GM12874 (cell line): ENCODE measurements at regions not wholly inside any gene's neighbourhood (a gene's known extent, or its start where the extent isn't known, plus 50 kb on each side); places are given as distances from the start of the nearest gene placed in this dataset.

Experiments used
- TF ChIP-seq, protein P1 (sequence below): IDR thresholded peaks from 2 replicates; pipeline ENCODE4 v1.5.1; 2011; ENCODE audit warnings: low read depth, mild to moderate bottlenecking, control low read depth, low read length, moderate library complexity; ENCODE audit not compliant: insufficient read depth

DNA sequence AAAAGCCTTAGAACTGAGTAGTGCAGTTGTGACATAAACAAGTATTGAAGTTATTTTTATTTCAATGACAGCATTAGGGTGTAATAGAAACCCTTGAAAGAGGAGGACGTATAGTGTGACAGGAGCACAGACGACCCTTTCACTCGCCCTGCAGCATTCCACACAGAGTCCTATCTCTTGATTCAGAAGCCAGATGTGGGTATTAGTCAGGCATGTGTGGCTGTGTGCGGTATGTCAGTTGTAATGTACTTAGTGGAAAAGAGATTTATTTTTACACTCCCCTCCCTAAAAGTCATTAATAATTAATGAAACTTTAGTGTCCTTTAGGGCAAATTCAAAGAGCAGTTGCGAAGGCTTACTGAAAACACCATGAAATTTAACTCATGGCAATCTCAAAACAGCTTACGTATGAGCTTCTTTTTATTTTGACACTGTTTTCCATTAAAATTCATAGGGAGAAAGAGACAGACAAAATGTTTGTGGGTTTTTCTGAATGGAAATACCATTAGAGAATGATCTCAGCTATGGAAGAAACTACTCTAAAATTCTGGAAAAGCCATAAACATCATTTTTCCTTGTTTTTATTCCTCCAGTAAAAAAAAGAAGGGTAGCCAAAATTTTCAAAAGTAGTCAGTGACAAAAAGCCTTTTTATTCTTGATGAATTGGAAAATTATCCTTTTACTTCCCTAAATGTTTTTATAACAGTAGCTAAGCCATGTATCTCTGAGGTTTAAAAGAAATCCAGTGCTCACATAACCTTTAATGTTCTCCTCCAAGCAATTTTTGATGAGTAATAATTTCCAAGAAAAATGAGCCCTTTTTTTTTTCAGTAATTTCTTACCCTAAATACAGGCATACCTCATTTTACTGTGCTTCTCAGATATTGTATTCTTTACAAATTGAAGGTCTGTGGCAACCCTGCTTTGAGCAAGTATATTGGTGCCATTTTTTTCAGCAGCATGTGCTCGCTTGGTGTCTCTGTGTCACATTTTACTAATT lies 84.0 kb upstream of the DSEL start:
- TF ChIP-seq, protein P1, sequence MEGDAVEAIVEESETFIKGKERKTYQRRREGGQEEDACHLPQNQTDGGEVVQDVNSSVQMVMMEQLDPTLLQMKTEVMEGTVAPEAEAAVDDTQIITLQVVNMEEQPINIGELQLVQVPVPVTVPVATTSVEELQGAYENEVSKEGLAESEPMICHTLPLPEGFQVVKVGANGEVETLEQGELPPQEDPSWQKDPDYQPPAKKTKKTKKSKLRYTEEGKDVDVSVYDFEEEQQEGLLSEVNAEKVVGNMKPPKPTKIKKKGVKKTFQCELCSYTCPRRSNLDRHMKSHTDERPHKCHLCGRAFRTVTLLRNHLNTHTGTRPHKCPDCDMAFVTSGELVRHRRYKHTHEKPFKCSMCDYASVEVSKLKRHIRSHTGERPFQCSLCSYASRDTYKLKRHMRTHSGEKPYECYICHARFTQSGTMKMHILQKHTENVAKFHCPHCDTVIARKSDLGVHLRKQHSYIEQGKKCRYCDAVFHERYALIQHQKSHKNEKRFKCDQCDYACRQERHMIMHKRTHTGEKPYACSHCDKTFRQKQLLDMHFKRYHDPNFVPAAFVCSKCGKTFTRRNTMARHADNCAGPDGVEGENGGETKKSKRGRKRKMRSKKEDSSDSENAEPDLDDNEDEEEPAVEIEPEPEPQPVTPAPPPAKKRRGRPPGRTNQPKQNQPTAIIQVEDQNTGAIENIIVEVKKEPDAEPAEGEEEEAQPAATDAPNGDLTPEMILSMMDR: no peak

DNA sequence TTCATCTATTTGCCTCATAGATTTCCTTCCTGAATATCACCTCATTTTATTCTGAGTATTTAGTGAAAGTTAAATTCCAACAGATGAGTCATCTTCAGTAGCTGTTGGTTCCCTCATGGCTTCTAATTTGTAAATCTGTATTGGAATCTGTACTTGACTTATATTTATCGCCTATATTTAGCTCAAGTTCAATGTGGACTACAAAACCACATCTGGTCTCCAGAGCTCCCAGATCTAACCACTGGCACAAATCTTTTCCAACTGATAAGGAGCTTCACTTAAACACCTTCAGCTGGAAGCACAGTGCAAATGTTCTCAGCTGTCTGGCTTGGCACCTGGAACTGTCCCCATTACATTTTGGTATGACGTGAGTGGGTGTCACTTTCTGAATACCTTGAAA lies 82.8 kb upstream of the DSEL start:
- TF ChIP-seq, protein P1: no peak

DNA sequence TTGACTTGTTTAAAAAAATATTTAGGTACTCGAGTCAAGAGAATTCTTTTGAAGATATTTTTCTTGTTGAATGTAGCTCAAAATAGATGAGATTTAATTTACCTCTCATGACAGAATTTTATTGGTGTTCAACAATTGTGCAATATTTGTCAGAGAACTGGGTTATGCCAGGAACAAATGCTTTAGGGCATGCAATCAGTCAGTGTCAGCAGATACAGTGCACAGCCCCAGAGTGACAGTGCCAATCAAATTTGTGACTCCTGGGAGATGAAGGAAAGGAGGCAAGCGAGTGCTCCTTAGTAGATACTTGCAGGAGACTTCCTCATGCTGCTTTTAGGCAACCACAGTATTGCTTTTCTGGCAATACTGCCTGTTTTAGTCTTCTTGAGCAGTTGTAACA lies 81.2 kb upstream of the DSEL start:
- TF ChIP-seq, protein P1: no peak

DNA sequence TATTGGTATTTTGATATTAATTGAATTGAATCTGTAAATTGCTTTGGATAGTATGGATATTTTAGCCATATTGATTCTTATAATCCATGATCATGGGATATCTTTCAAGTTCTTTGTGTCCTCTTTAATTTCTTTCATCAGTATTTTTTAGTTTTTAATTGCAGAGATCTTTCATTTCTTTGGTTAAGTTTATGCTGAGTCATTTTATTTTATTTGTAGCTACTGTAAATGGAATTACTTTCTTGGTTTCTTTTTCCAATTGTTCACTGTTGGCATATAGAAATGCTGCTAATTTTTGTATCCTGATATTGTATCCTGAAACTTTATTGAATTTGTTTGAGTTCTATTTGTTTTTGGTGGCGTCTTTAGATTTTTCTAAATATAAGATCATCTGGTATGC lies 79.5 kb upstream of the DSEL start:
- TF ChIP-seq, protein P1: no peak

DNA sequence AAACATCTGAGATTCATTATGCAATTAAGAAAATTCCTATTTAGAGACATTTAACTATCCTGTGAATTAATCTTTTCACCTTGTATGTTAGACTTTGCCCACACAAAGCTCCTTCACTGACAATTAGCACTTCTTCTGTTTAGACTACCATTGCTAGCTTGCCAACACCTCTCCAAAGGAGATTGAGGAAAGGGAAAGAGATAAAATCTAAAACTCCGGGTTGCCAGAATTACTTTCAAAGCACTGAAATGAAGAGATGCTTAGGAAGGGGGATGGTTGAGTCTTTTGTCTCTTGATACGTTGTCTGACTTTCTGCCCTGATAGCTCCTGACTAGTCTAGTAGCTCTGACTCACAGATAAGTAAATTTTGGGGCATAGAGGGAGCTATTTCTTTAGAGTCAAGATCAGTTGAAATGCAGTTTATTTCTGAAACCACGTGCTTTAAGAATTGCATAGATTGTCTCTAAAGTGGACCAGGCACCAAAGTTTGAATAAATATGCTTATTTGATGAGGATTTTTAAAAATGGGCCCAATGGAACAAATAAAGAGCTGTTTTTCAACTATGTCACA lies 74.1 kb upstream of the DSEL start:
- TF ChIP-seq, protein P1: no peak

DNA sequence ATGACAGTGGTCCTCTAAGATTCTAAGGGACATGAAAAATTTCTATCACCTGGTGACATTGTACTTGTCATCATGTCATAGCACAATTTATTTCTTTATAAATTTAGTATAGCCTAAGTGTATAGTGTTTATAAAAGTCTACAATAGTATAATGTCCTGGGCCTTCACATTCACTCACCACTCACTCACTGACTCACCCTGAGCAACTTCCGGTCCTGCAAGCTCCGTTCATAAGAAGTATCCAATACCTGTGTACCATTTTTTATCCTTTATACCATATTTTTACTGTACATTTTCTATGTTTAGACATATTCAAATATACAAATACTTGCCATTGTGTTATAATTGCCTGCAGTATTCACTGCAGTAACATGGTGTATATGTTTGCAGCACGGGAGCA lies 72.8 kb upstream of the DSEL start:
- TF ChIP-seq, protein P1: no peak

DNA sequence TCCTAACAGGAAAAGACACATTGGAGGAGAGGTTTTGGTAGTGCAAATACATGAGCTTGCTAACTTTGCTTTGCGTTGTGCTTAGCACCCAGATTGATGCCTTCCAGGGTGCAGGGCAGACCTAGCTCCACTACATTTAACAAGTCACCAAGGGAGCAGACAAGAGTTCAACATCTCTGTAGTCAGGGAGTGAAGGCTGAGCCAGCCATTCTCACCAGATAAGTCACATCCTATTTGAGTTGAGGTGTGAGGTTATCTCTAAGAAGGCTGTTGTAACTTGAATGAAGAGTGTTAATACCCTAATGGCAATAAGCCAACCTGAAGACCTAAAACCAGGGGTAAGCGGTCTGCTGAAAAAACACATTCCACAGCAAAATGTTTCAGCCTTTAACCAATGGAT lies 69.6 kb upstream of the DSEL start:
- TF ChIP-seq, protein P1: no peak
